ENCODE measurements at regions not wholly inside any gene's neighbourhood (a gene's known extent, or its start where the extent isn't known, plus 50 kb on each side); places are given as distances from the start of the nearest gene placed in this dataset.

GRCh38 chr6:23307516-23307915 lies 738.1 kb downstream of the HDGFL1 start:
- TF ChIP-seq CTCF (IDR thresholded peaks at IDR 0.05) (no peak), POLR2A (IDR thresholded peaks at IDR 0.05) (no peak)

Data from thyroid gland (tissue), 4 donors.